HG03280 (cell line): ENCODE measurements at regions not wholly inside any gene's neighbourhood (a gene's known extent, or its start where the extent isn't known, plus 50 kb on each side); places are given as distances from the start of the nearest gene placed in this dataset.

Experiments used
- ATAC-seq: cut with Tn5 transposase; IDR thresholded peaks from one replicate; pipeline ENCODE4 v1.9.1; 2021; ENCODE audit warnings: mild to moderate bottlenecking, moderate library complexity; ENCODE audit not compliant: unreplicated experiment

DNA sequence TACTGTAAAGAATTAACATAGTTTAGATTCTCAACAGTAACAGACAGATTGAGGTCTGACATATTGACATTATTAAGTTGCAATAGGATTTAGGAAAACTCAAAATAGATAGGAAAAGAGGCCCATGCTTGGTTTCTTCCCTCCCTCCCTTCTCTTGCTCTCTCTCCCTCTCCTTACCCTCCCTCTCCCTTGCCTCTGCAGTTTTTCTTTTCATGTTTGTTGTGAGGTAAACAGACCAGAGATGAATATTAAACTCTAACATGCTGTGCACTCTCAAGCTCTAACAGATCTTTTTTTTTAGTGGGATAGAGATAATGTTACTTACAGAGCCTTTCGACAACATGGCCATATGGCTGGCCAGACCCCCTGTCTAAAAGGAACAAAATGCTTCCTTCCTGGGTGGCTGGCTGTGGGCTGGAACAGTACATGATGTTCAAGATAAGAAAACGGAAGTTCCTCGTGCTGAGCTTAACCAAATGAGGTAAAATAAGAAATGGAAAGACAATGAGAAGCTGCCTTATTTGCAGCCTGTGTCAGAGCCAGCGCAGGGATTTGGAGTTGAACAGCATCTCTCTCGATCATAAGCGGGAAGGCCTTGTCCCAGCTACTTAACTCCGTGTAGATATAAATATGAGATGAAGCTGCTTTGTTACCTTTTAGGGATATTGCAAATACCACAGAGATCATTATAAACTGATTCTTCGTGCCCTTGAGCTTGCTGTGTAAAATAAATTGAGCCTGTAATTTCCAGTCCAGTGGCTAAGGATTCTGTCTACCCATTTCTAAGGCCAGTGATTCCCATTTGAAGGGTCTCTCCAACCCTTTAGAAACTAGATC, 391.9 kb upstream of the NPVF start:
- no peak for ATAC-seq

DNA sequence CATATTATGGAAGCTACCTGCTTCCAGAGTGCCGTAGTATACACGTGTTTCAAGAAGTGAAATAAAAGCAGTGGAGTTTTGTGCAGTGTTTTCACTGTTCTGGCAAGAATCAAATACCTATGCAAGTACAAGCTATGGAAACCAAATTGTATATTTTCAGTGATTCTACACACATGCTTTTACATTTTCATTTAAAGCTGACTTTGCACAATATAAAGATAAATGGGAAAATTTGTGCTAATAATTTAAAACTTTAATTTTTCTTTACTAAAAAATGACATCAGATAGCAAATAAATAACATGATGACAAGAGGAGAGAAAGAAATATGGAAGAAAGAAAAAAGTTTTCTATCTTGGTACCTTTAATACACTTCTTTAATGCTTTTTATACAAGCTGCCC, 393.7 kb upstream of the NPVF start:
- no peak for ATAC-seq

DNA sequence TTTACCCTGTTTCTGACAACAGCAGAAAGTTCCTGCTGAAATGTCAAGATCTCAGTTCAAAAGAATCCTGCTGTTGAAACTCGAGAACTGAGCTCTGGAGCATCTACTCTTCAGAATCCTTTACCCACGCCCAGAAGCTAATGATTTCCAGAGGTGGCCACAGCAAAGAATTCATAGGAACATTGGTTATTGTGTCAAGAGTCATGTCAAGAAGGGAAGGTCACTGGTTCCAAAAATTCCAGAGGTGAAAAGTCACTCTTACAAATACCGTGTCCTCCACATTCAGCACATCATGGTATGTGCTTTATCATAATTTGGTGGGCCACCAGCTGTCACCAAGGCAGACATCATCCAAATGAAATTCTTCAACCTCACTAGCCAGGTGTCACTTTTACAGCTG, 394.4 kb upstream of the NPVF start:
- ATAC-seq: no peak

DNA sequence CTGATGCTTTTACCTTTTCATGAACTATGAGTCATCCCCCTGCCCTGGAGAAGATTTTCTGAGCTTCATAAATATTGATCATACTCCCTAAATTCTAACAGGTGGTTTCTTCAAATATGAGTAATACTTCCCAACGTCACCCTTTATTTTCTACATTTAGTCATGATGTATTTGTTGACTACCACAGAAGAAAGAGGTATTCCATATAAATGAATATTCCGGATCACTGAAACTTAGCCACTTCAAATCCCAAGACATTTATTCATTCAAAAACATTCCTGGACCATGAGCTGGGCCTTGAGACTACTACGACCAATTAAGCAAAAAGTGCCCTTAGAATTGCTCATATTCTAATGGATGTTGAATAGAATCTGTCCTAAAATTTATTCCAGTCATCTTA, 395.8 kb upstream of the NPVF start:
- no peak for ATAC-seq

- no peak for ATAC-seq
These were observed 396.5 kb upstream of the NPVF start for GRCh38 chr7:25624833-25625232.

DNA sequence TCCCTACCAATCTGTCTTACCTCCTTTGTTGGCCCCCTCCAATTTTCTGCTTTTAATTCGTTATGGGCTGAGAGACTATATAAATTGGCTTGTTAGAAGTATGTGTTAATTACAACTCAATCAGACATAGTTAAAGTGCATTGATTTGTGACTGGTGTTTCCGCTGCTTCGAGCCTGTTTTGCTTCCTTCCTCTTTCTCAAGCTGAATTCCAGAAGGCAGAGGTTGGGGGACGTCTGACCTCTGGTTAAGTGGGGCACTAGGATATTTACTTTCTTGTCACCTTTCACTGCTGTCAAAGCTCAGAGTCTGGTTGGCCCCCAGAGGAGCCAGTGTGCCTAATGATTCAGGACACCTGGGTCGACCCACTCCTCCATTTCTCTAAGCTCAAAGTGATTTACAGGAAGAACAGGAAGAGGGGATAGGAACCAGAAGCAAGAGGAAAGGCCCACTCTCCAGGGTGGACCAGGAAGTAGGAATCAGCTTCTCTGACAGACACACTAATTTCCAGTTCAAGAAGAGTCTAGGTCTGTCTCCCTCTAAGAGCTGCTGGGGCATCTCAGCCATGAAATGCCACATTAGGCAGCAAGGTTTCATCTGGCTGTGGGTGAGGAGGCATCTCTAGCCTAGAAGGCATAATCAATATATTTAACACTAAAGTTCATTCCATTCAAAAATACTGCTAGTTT, 397.2 kb upstream of the NPVF start:
- ATAC-seq: no peak

DNA sequence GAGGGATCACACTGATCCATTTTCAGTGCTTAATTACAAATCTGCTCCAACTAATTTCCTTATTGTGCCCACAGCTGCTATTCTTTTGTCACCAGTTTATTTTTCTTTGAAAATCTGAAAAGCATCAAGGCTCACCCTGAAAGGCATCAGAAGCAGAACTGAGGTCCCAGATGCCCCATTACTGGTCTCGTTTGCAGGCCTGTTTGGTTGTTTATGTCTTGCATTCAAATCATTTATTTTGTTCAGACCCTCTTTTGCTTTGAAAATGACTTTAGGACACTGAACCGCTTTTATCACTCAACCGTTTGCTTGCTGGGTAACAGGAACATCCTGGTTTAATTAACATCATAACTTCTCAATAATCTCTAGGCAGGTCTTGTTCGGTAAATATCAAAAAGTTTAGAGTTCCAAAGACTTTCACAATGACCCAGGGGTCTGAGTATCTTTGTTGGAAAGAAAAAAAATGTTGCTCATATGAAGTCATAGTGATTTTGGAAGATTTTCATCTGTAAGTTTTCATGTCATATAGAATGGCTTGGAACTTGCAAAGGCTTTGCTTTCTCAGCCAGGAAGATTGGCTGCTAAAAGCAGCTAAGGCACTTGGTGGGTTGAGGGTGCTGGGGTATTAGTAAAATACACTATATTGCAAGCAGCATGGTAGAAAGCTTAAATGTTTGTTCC, 398.3 kb upstream of the NPVF start:
- ATAC-seq: no peak

GRCh38 chr7:25628446-25628845, 400.2 kb upstream of the NPVF start:
- no peak for ATAC-seq

DNA sequence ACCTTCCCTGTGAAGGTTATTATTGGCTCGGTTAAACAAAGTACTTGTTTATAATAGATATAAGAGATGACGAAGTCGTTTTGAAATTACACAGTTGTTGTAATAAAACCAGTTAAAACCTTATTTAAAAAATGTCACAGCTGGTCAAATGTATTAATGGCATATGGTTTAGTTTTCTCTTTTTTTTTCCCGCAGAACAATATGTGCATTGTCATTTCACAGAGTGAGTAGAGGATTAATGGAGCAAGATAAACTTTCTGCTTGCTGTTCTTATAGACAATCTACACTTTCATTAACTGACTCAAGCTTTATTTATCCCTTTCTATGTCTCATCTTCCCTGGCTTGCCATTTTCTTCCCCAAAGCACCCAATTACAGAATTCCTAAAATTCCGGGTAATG, 404.3 kb upstream of the NPVF start:
- ATAC-seq: no peak

DNA sequence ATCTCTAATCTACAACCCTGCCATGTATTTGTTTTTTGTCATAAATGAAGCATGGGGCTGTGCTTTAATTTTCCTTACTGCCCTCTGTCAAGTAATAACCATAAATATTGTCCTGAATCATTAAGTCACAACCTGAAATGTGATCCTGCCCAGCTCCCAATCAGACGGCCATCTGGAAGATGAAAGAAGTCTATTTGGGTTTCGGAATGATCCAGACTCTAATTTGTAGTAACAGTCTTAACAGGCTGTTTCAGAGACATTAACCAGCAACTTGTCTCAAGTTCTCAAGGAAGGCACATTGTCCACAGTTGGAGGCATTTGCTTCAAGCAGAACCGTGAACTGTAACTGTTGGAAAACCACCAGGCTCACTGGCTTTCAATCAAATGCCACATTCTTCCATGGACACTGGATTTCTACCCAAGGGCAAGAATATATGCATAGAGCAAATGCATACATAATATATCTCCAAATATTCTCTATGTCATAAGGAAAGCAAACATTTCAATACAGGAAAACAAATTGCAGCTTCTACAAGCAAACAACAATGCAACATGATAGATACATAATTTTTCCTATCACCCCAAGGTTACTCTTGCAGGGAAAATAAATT, 405.2 kb upstream of the NPVF start:
- no peak for ATAC-seq

- ATAC-seq: no peak
These were observed 407.9 kb upstream of the NPVF start for GRCh38 chr7:25636168-25636567.

GRCh38 chr7:25636871-25637283, 408.6 kb upstream of the NPVF start:
- no peak for ATAC-seq

DNA sequence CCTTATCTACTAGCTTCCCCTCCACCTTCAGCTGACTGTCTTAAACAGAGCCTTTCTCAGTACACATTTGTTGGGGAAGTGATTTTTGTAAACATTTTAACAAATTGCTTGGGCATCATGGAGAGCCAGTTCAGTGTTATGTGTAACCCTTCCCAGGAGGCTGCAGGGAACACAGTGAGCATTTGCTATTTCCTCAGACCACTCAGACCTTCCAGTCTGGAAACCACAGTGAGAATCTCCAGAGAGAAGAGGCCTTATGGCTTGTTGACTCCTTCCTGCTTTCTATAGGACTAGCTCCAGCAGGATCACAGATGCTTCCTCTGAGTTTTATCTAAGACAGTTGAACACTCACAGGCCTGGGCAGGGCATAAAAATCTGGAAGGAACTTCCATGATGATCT, 409.8 kb upstream of the NPVF start:
- ATAC-seq: no peak

DNA sequence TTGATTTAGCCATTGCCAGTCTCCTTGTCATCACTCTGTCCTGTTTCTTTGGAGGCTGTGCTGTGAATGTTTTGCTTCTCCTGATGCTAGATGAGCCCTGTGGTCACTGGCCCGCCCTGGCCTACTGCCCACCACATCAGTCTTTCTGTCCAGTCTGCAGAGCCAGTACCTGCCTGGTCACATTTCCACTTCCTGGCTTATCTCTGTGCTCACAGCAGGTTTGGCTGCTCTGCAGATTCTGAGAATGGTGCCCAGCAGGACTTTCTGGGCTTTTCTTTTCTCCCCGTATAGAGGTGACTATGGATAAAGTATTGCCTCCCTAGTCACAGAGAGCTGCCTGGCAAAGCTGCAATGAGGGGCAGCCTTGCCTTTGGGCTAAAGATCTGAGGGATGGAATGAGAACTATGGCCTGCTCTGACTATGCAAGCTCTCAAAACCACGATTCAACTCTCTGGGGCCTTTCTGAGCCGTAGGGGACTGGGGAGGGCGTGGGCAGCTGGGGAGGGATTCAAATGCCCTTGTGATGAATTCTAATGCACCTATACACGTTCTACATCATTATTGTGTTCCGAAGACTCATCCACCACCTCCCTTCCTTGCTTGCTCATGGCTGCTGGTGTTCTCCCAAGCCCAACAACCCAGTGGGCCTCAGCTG, 410.4 kb upstream of the NPVF start:
- no peak for ATAC-seq

- ATAC-seq: no peak
These were observed 414.6 kb upstream of the NPVF start for GRCh38 chr7:25642849-25643248.

DNA sequence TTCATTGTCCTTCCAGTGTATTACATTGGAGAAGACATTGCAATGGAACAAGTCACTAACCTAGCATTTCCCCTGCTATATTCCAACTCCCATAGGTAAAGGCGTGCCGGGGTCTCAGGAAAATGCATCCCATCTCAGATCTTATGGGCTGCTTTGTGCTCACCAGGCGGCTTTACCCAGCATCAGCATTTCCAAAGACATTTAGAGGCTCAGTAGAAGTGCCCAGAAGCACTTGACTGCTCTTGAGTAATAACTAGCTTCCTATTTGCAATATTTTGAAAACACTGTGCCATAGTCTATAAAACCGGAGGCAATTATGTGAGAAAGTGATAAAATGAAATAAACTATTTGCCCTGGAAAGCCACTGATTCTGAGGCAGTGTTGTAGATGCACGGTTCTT, 415.0 kb upstream of the NPVF start:
- ATAC-seq: no peak

GRCh38 chr7:25643770-25644394, 415.6 kb upstream of the NPVF start:
- no peak for ATAC-seq

DNA sequence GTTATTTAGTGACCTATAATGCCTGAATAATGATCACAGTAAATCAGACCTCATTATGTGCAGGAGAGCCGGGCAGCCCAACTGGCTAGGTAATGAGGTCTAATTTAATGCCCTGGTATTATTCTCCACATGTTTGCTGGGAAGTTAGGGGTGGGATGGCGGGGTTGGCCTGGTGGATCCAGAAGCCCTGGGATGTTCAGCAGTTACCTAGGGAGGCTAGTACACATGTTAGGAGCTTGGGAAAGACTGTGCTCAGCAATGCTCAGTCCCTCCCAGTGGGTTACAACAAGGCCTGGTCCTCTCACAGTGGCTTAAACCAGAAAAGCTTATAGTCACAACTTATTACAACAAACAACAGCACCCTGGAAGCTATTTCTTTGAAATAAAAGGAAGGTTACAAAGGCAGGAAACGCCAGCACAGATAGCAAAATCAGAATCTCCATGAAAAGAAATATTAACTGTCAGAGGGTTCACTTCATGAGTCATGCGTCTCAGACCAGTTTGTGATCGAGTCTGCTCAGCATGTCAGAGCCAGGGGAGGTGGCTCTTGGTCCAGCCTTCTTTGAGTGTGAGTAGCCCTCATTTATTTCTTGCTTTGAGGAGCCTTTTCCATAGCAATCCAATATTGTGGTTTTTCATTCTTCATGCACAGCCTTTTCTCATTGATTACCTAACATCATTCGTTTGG, 418.6 kb upstream of the NPVF start:
- ATAC-seq: no peak

DNA sequence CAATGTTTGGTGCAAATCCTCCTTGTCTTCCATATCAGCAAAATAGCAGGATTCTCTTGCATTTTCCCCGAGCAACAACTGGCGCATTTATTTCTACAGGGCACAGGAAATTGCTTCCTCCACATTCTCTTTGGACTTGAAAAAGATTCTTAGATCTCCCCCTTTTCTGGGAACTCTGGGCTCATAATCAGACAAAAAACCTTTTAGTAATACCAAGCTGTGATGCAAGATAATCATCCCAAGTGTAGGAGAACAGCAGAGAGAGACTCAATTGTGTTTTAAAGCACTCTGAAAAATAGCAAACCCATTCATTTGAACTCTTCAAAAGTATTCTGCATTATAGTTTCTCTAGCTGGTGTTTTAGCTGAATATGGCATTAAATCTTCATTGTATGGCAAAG, 419.6 kb upstream of the NPVF start:
- no peak for ATAC-seq

DNA sequence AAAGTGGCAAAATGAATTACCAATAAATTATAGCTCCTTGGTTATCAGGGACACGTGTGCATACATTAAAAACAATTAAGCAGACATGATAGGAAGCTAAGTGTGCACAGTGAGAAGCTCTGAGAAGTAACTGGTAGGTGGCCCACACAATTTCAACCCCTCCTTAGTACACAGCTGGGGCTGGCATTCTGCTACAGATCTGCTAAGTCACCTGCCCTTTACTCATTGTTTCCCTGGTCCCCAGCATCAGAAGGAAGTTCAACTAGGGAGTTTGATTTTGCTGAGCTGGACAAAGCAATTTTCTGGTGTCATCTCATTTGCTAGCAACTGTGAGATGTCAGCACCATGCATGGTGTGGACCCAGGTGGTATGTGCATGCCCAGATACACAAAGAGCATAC, 424.1 kb upstream of the NPVF start:
- ATAC-seq: no peak
